AG09309 (cell line): ENCODE measurements at regions not wholly inside any gene's neighbourhood (a gene's known extent, or its start where the extent isn't known, plus 50 kb on each side); places are given as distances from the start of the nearest gene placed in this dataset.

Experiments used
- DNase-seq: peaks from one replicate; pipeline ENCODE4 v3.0.0-alpha.2; 2010; ENCODE audit warnings: low read depth
- H3K4me3 ChIP-seq: 2 replicates; pipeline ENCODE4 v1.5.1; 2011; ENCODE audit warnings: mild to moderate bottlenecking, low read depth, low read length, moderate library complexity; ENCODE audit not compliant: control insufficient read depth
- TF ChIP-seq, protein P1 (sequence below): IDR thresholded peaks from 2 replicates; pipeline ENCODE4 v1.5.1; 2011; ENCODE audit warnings: mild to moderate bottlenecking, low read depth, low read length, inconsistent platforms; ENCODE audit not compliant: insufficient read depth, control insufficient read depth; ENCODE audit errors: missing control alignments

- TF ChIP-seq, protein P1, sequence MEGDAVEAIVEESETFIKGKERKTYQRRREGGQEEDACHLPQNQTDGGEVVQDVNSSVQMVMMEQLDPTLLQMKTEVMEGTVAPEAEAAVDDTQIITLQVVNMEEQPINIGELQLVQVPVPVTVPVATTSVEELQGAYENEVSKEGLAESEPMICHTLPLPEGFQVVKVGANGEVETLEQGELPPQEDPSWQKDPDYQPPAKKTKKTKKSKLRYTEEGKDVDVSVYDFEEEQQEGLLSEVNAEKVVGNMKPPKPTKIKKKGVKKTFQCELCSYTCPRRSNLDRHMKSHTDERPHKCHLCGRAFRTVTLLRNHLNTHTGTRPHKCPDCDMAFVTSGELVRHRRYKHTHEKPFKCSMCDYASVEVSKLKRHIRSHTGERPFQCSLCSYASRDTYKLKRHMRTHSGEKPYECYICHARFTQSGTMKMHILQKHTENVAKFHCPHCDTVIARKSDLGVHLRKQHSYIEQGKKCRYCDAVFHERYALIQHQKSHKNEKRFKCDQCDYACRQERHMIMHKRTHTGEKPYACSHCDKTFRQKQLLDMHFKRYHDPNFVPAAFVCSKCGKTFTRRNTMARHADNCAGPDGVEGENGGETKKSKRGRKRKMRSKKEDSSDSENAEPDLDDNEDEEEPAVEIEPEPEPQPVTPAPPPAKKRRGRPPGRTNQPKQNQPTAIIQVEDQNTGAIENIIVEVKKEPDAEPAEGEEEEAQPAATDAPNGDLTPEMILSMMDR = no peak
- H3K4me3 ChIP-seq = no peak overlapping the region
- no peak for DNase-seq
Observed at GRCh38 chr20:52012079-52012478, 179.5 kb downstream of the ZFP64 start.

- no peak overlapping the region for H3K4me3 ChIP-seq
- DNase-seq = no peak
- TF ChIP-seq, protein P1 = no peak
Observed at GRCh38 chr20:52011093-52011492, 180.5 kb downstream of the ZFP64 start.

DNA sequence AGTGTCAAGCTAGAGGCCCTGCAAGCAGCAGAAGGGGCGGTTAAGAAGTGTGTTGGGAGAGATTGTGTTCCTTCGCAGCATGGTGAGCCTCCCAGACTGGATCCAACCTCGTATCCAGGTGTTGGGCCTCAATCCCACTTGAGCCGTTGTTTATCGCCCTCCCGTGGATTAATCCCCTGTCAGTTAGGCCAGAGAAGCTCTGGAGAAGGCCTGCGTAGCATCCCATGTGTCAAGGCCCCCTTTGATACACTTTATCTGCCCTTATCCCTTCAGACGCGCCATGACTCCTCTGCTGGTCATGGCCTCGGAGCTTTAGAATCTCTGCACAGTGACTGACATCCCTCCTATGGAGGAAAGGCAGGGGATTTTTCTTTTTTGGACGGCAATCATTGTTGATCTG is 181.0 kb downstream of the ZFP64 start:
- no peak for DNase-seq
- TF ChIP-seq, protein P1 = no peak
- H3K4me3 ChIP-seq = no peak overlapping the region

DNA sequence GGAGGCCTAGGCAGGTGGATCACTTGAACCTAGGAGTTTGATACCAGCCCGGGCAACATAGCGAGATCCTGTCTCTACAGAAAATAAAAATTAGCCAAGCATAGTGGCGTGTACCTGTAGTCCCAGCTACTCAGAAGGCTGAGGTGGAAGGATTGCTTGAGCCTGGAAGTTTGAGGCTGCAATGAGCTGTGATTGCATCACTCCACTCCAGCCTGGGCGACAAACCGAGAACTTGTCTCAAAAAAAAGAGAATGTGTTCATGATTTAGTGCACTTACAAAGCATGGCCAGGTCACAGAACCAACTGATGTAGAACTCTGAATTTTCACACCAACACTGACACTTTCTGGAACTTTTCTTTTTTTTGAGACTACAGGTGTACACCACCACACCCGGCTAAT is 182.7 kb downstream of the ZFP64 start:
- TF ChIP-seq, protein P1 = no peak
- H3K4me3 ChIP-seq = no peak overlapping the region
- DNase-seq = no peak

GRCh38 chr20:52004715-52005114 is 186.9 kb downstream of the ZFP64 start:
- TF ChIP-seq, protein P1 = no peak
- peak; percentile 71 for DNase-seq
- no peak overlapping the region for H3K4me3 ChIP-seq

GRCh38 chr20:52004018-52004417 is 187.6 kb downstream of the ZFP64 start:
- TF ChIP-seq, protein P1 = no peak
- no peak overlapping the region for H3K4me3 ChIP-seq
- DNase-seq = no peak

DNA sequence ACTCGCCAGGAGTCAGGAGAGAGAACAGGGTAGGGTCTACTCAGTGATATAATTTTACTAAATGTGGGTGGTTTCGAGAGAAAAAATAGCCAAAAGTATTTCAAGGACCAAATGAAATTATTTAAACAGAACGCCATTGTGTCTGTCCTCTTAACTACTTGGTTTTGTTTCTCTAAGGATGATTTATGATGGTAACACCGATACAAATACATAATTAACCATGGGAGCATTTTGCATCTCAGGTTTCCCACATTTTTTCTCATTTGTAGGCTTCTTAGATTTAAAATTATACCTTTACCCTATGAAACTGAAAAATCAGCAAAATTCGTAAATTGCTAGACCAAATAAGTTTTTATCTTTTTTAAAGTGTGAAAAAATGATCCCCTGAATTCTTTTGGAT is 188.2 kb downstream of the ZFP64 start:
- TF ChIP-seq, protein P1 = no peak
- no peak for DNase-seq
- no peak overlapping the region for H3K4me3 ChIP-seq
